GM12878 (cell line): ENCODE measurements at regions not wholly inside any gene's neighbourhood (a gene's known extent, or its start where the extent isn't known, plus 50 kb on each side); places are given as distances from the start of the nearest gene placed in this dataset.

Experiments
- ATAC-seq: fragments of 200-7000 bp; cut with Tn5 transposase; 3 replicates; pipeline ENCODE4 v1.9.1; 2020; ENCODE audit warnings: mild to moderate bottlenecking, moderate library complexity
- BruUV-seq: library from RNA; stranded (reverse); fragments of 400-500 nt; replicated peaks from 2 replicates; lab custom pipeline; 2021; lab: Mats Ljungman, UMichigan
- CTCF ChIA-PET: fragments of 300-600 bp; sonication (Branson Sonifier 250); formaldehyde crosslinking; extraction: SDS; loops from one replicate; lab custom pipeline; 2021; ENCODE audit warnings: inconsistent platforms; lab: Yijun Ruan, JAX
- POLR2A ChIA-PET: fragments of 350-600 bp; formaldehyde crosslinking; extraction: SDS; loops from one replicate; lab custom pipeline; 2021; ENCODE audit warnings: inconsistent platforms; lab: Charles Lee
- RAD21 ChIA-PET: fragments of 300-600 bp; sonication (Branson Sonifier 250); formaldehyde crosslinking; loops from one replicate; lab custom pipeline; 2023; ENCODE audit warnings: antibody characterized with exemption; ENCODE audit not compliant: unreplicated experiment; lab: Charles Lee
- SMC1A ChIA-PET: fragments of 300-600 bp; sonication (Branson Sonifier 250); formaldehyde crosslinking; loops from one replicate; lab custom pipeline; 2023; ENCODE audit not compliant: unreplicated experiment, uncharacterized antibody; lab: Charles Lee
- DNase-seq: peaks from one replicate; pipeline ENCODE4 v3.0.0-alpha.2; 2011; ENCODE audit warnings: low read depth, low spot score
- FAIRE-seq: peaks from 3 replicates; lab custom pipeline; 2011; peaks lifted over from hg19 to GRCh38; lab: Jason Lieb, UNC
- H2AFZ ChIP-seq: 2 replicates; pipeline ENCODE4 v1.6.0; 2011; ENCODE audit warnings: low read depth, low read length, control low read depth; ENCODE audit not compliant: control insufficient read depth
- H3K27ac ChIP-seq: 2 replicates; pipeline ENCODE4 v1.5.1; 2011; ENCODE audit warnings: control low read depth; ENCODE audit not compliant: control insufficient read depth, insufficient read depth
- H3K27me3 ChIP-seq, 2 experiments: replicated peaks in 1 of 2; 2 replicates each; pipeline versions ENCODE4 v1.6.0 to v1.6.1; 2011; ENCODE audit warnings: low read length in 1 of 2; ENCODE audit not compliant: control insufficient read depth in 2 of 2, insufficient read depth in 2 of 2
- H3K36me3 ChIP-seq, 2 experiments: 2 replicates each; pipeline ENCODE4 v1.5.1; 2011; ENCODE audit warnings: low read length in 1 of 2; ENCODE audit not compliant: control insufficient read depth in 2 of 2, insufficient read depth in 2 of 2
- H3K4me1 ChIP-seq: 2 replicates; pipeline ENCODE4 v1.6.1; 2011; ENCODE audit warnings: mild to moderate bottlenecking, low read length, moderate library complexity, mixed read lengths; ENCODE audit not compliant: control insufficient read depth, insufficient read depth
- H3K4me2 ChIP-seq: 2 replicates; pipeline ENCODE4 v1.6.0; 2011; ENCODE audit warnings: control low read depth; ENCODE audit not compliant: control insufficient read depth, insufficient read depth
- H3K4me3 ChIP-seq: fragments of 200-600 bp; sonication (generic); 2 replicates; pipeline ENCODE4 v1.5.1; 2016
- H3K79me2 ChIP-seq: 2 replicates; pipeline ENCODE4 v1.6.0; 2011; ENCODE audit warnings: low read length; ENCODE audit not compliant: control insufficient read depth, insufficient read depth
- H3K9ac ChIP-seq: 2 replicates; pipeline ENCODE4 v1.8.0; 2011; ENCODE audit warnings: low read length, control low read depth, mixed read lengths; ENCODE audit not compliant: control insufficient read depth, insufficient read depth
- H3K9me3 ChIP-seq: replicated peaks from 3 replicates; pipeline ENCODE4 v1.5.1; 2011; ENCODE audit warnings: mild to moderate bottlenecking, low read length; ENCODE audit not compliant: control insufficient read depth, insufficient read depth
- H4K20me1 ChIP-seq: 2 replicates; pipeline ENCODE4 v1.6.0; 2011; ENCODE audit not compliant: control insufficient read depth, insufficient read depth
- ATF3 ChIP-seq: IDR thresholded peaks from 2 replicates; pipeline ENCODE4 v1.6.1; 2011; ENCODE audit warnings: low read depth, mild to moderate bottlenecking, low read length, moderate library complexity, borderline replicate concordance; ENCODE audit errors: extremely low read depth
- BACH1 ChIP-seq: fragments of 450-650 bp; IDR thresholded peaks from 2 replicates; pipeline ENCODE4 v1.6.1; 2017; ENCODE audit warnings: mild to moderate bottlenecking, borderline replicate concordance
- BCLAF1 ChIP-seq: fragments of 450-650 bp; IDR thresholded peaks from 2 replicates; pipeline ENCODE4 v1.6.1; 2017; ENCODE audit warnings: antibody characterized with exemption, mild to moderate bottlenecking, moderate library complexity
- E2F8 ChIP-seq: fragments of 450-650 bp; IDR thresholded peaks from 2 replicates; pipeline ENCODE4 v1.6.1; 2018; ENCODE audit warnings: mild to moderate bottlenecking, low read depth, moderate library complexity; ENCODE audit not compliant: partially characterized antibody
- ESRRA ChIP-seq: IDR thresholded peaks from 2 replicates; pipeline ENCODE4 v1.6.1; 2012; ENCODE audit warnings: mild to moderate bottlenecking, low read length, improper control_type of control experiment
- FOS ChIP-seq: IDR thresholded peaks from 3 replicates; pipeline ENCODE4 v1.6.1; 2011; ENCODE audit warnings: borderline replicate concordance; ENCODE audit not compliant: insufficient read length; ENCODE audit errors: extremely low read depth
- NFIC ChIP-seq: IDR thresholded peaks from 2 replicates; pipeline ENCODE4 v1.6.1; 2012; ENCODE audit warnings: low read depth, mild to moderate bottlenecking, inconsistent platforms, low read length, moderate library complexity
- POLR2AphosphoS5 ChIP-seq: IDR thresholded peaks from 2 replicates; pipeline ENCODE4 v1.6.1; 2011; ENCODE audit warnings: mild to moderate bottlenecking, low read length, inconsistent platforms
- RBBP5 ChIP-seq: fragments of 200-600 bp; sonication (generic); conservative IDR thresholded peaks from 2 replicates; pipeline ENCODE4 v1.6.1; 2016
- RELB ChIP-seq: fragments of 450-650 bp; IDR thresholded peaks from 2 replicates; pipeline ENCODE4 v1.6.1; 2017; ENCODE audit warnings: low read depth, mild to moderate bottlenecking, moderate library complexity
- STAT3 ChIP-seq: IDR thresholded peaks from 2 replicates; pipeline ENCODE4 v1.6.1; 2011; ENCODE audit warnings: low read depth, low read length, improper control_type of control experiment
- TCF3 ChIP-seq: IDR thresholded peaks from 2 replicates; pipeline ENCODE4 v1.6.1; 2012; ENCODE audit warnings: low read depth, mild to moderate bottlenecking, low read length, borderline replicate concordance; ENCODE audit not compliant: insufficient read depth
- USF2 ChIP-seq: IDR thresholded peaks from 2 replicates; pipeline ENCODE4 v1.6.1; 2011; ENCODE audit warnings: low read depth, low read length, improper control_type of control experiment, borderline replicate concordance
- WGBS: methylation state at CpG from one replicate; pipeline ENCODE4 v1.1.6; 2016; ENCODE audit warnings: low lambda C conversion rate; ENCODE audit not compliant: insufficient replicate concordance, insufficient coverage; ENCODE audit errors: missing lambda C conversion rate; 5-methylcytosine and 5-hydroxymethylcytosine counted together
- in situ Hi-C: fragments of 300-500 bp; cut with MboI; formaldehyde crosslinking; loops from 9 replicates; pipeline ENCODE4 v1.14.3; 2018; ENCODE audit warnings: mixed read lengths
- intact Hi-C: fragments of 100-400 bp; cut with micrococcal nuclease; formaldehyde crosslinking; loops from one replicate; pipeline ENCODE4 v1.14.2; 2022; ENCODE audit not compliant: unreplicated experiment

GRCh38 chr2:7281231-7282201, 364.3 kb downstream of the RNF144A start:
- Histone ChIP-seq H3K36me3 (no peaks in the 10 kb centered on the region), H3K27me3 (no peaks in the 10 kb centered on the region), H3K4me3 (peak overlapping the region; percentile 14; the same call in 1 of the 2 replicates), H3K9me3 (no peaks in the 10 kb centered on the region), H2AFZ (peak overlapping the region; percentile 46), H3K9ac (peak overlapping the region; percentile 35; the same call in 1 of the 2 replicates), H3K4me1 (peaks cover 20% of the 10 kb centered on the region), H3K4me2 (peak overlapping the region; percentile 52), H3K79me2 (no peaks in the 10 kb centered on the region), H4K20me1 (no peaks in the 10 kb centered on the region), H3K27ac (peak overlapping the region; percentile 45)
- ChIA-PET SMC1A (interaction anchor here (0.7 kb wide), 1 partner anchor 292 kb away, joined by 3 read pairs; no protein-coding TSS in a partner anchor), RAD21 (interaction anchor here (0.7 kb wide), 1 partner anchor 40 kb away, joined by 3 read pairs; no protein-coding TSS in a partner anchor), POLR2A (no interaction called here), CTCF (no interaction called here)
- in situ Hi-C loops = no loop called here
- BruUV-seq = no TSS peak
- ATAC-seq (peak; percentile 89), FAIRE-seq (no peak), DNase-seq (peak; percentile 35)
- 5% methylated on average over 9 of the region's 9 CpGs for WGBS
- intact Hi-C loops = no loop called here
- TF ChIP-seq ESRRA (no peak), BCLAF1 (no peak), STAT3 (no peak), TCF3 (peak; percentile 41; the same call in 1 of the 2 replicates), RBBP5 (no peak), BACH1 (no peak), E2F8 (no peak), POLR2AphosphoS5 (no peak), RELB (no peak), NFIC (no peak), FOS (no peak), ATF3 (no peak), USF2 (no peak)
